Peyer's patch (tissue), 4 donors: ENCODE measurements at regions not wholly inside any gene's neighbourhood (a gene's known extent, or its start where the extent isn't known, plus 50 kb on each side); places are given as distances from the start of the nearest gene placed in this dataset.

Experiments used
- POLR2A ChIP-seq, 2 donors: fragments of 450-650 bp; IDR thresholded peaks; one replicate each; pipeline ENCODE4 v1.5.1; 2017; ENCODE audit warnings: antibody characterized with exemption in 2 of 2, mild to moderate bottlenecking in 2 of 2, moderate library complexity in 2 of 2
- TF ChIP-seq, protein P1 (sequence below), 6 experiments: fragments of 450-650 bp in 4 of 6; fragments of 200-600 bp in 2 of 6; sonication (generic) in 1 of 6; IDR thresholded peaks; one replicate each; pipeline ENCODE4 v1.5.1; 2017 to 2019; ENCODE audit warnings: antibody characterized with exemption in 6 of 6, mild to moderate bottlenecking in 3 of 6, moderate library complexity in 1 of 6

DNA sequence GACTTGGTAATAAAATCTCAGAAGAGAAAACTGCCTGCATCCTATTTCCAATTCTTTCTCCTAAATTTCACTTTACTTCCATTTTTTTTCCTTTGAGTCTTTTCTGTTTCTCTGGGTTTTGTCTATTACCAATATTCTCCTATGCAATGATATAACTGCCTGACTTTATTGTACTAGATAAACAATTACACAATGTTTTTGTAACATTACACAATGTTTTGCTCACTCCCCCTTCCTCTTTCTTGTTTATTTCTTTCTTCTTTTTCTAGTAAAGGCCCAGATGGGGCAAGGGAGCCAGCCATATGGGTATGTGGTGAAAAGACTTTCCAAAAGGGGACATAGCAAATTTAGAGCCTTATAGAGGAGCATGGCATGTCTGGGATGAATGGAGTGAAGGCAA is 278.7 kb upstream of the PHYHIPL start:
- TF ChIP-seq, protein P1, sequence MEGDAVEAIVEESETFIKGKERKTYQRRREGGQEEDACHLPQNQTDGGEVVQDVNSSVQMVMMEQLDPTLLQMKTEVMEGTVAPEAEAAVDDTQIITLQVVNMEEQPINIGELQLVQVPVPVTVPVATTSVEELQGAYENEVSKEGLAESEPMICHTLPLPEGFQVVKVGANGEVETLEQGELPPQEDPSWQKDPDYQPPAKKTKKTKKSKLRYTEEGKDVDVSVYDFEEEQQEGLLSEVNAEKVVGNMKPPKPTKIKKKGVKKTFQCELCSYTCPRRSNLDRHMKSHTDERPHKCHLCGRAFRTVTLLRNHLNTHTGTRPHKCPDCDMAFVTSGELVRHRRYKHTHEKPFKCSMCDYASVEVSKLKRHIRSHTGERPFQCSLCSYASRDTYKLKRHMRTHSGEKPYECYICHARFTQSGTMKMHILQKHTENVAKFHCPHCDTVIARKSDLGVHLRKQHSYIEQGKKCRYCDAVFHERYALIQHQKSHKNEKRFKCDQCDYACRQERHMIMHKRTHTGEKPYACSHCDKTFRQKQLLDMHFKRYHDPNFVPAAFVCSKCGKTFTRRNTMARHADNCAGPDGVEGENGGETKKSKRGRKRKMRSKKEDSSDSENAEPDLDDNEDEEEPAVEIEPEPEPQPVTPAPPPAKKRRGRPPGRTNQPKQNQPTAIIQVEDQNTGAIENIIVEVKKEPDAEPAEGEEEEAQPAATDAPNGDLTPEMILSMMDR (IDR thresholded peaks at IDR 0.05), result no peak
- TF ChIP-seq POLR2A (IDR thresholded peaks at IDR 0.05), result no peak
